HUDEP-2 (cell line): ENCODE measurements at regions not wholly inside any gene's neighbourhood (a gene's known extent, or its start where the extent isn't known, plus 50 kb on each side); places are given as distances from the start of the nearest gene placed in this dataset.

Source experiments
- DNase-seq, 76 experiments: peaks; one replicate each; lab custom pipeline; 2025; ENCODE audit not compliant: unreplicated experiment in 76 of 76; lab: John Stamatoyannopoulos, UW

- no peak for DNase-seq
Observed at GRCh38 chr7:51482976-51483375, 166.4 kb upstream of the COBL start.

DNA sequence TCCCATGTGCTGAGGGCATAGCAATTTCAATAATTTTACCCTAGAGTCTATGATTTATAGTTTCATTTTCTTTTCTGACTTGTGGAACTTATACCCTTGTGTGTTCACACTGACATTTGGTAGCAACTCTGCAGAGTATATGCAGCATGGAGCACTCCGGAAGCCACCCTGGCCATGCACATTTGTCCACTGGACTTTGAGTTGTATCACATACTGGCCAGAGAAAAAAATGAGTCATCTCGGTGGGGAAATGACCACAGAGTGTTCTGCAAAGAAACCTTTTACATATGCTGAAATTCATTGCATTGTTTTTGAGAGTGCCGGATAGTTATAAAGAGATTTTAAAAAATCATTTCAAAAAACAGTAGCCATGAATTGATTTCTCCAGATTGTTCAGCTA is 164.8 kb upstream of the COBL start:
- no peak for DNase-seq

- no peak for DNase-seq
Observed at GRCh38 chr7:51477819-51478218, 161.2 kb upstream of the COBL start.

DNA sequence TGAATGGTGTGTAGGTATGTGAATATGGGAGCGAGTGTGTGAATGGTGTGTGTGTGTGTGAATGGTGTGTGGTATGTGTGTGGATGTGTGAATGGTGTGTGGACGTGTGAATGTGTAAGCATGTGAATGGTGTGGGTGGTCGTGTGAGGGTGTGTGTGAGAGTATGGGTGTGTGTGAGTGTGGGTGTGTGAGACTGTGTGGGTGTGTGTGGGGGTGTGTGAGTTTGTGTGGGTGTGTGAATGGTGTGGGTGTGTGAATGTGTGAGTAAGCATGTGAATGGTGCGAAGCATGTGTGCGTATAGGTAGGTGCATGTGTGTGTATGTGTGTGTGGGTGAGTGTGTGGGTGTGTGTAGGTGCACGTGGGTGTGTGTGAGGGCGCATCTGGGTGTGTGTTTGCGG is 160.7 kb upstream of the COBL start:
- no peak for DNase-seq

DNA sequence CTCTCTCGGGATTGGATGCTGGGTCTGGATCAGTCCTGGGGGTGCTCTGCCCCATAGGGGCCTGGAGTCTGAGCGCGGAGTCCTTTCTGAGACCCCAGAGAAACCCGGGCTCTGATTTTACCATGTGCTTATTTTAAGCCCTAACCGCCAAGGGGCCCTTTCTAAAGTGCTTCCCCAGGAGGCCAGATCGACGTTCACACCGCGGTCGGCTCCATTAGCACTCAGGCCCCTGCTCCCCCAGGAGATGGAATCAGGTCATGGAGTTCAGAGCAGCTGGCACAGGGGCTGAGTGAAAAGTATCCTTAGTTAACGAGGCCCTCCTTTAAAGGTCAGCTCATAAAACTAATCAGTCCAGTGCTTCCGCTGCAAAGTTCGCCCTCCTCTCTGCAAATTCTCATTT is 159.4 kb upstream of the COBL start:
- no peak for DNase-seq

DNA sequence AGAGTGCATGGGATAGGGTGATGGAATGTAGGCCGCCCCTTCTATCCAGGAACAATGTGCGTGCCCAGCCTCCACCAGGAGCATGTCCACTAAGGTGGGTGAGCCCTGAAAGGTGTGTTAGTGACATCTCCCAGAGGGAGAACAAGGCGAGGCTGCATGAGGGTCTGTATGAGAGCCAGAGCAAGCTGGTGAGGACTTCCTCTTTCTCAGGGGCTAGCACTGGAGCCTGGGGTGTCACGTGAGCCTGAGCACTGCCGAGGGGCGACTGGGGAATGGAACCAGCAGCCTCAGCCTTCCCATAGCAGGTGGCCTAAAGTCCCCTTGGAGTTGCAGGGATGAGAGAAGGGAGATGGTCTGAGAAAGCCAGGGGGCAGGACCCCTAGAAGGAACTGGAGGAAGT is 156.3 kb upstream of the COBL start:
- DNase-seq = no peak

GRCh38 chr7:51471981-51472296 is 155.3 kb upstream of the COBL start:
- no peak for DNase-seq

- DNase-seq = no peak
Observed at GRCh38 chr7:51471210-51471980, 154.8 kb upstream of the COBL start.

DNA sequence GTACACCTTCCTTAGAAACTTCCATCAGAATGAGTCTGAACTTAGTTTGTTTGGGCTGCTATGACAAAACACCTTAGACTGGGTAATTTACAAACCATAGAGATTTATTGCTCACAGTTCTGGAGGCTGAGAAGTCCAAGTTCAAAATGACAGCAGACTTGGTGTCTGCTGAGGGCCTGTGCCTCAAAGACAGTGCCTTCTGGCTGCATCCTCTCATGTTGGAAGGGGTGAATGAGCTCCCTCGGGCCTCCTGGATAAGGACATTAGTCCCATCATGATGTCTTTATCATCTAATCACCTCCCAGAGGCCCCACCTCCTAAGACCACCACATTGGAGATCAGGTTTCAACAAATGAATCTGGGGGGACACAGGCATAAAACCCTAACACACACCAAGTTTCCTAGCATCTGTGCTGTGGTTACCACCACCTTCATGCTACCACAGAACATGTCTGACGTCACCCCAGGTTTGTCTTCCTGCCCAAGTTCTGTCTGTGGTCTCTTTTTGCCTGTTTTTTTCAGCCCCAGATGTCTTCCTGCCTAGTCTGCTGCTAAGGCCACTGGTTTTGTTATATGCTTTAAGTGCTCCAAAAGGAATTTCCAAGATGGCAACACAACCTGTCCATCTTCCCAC is 150.9 kb upstream of the COBL start:
- DNase-seq = no peak

- DNase-seq = no peak
Observed at GRCh38 chr7:51459809-51460208, 143.2 kb upstream of the COBL start.

- DNase-seq = no peak
Observed at GRCh38 chr7:51458693-51459092, 142.1 kb upstream of the COBL start.

DNA sequence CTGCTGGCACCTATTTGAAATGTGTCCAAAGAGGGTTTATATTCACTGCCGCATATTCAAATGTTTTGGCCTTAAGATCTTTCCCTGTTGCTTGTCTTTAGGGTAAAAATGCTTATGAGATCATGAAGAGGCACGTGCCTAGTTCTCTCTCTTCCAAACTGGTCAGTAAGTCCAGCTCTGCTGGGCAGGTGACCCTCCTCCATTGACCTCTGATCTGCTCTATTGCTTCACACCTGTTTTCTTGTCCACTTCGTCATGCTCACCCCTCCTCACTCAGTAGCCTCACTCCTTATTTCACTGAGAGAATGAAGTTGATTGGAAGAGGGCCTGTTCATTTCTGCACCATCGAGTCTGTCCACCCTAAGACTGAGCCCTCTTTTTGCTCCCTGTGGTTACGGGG is 140.5 kb upstream of the COBL start:
- DNase-seq = no peak

- no peak for DNase-seq
Observed at GRCh38 chr7:51456431-51457060, 139.9 kb upstream of the COBL start.

DNA sequence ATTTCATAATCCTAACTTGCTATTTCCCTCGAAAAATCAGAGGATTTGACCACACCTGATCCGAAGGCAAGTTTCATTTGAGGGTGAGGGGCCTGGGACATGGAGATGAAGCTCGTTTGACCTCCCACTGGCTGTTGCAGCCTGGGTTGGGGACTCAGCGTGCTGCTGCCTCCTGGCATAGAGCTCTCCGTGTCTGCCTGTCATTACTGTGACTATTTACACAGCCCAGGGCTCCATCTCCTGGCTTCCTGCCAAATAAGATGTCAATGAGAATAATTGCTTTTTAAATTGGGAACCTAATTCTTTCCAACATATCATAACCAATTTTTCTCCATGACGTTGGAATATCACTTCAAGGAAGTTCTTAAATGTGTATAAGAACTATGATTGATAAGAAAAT is 139.3 kb upstream of the COBL start:
- no peak for DNase-seq

GRCh38 chr7:51455513-51455912 is 138.9 kb upstream of the COBL start:
- DNase-seq = no peak

DNA sequence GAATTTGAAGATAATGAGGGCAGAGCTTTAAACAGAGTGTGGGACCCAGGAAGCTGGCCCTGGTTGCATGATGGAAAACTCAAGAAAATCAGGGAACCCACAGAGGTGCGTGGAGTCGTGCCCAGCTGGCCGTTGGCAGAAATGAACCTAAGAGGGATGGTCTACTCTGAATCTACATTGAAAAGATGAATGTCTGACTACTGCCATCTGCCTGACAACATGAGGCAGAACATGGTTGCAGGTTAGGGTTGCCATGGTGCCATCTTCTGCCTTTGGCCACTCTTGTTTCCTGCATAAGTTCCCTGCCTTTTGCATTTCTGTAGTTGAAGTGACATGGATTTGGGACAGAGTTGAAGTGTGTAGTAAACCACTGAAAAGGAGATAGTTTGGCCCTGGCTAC is 138.5 kb upstream of the COBL start:
- peak in 1 of 76 experiments; percentile 7 for DNase-seq

DNA sequence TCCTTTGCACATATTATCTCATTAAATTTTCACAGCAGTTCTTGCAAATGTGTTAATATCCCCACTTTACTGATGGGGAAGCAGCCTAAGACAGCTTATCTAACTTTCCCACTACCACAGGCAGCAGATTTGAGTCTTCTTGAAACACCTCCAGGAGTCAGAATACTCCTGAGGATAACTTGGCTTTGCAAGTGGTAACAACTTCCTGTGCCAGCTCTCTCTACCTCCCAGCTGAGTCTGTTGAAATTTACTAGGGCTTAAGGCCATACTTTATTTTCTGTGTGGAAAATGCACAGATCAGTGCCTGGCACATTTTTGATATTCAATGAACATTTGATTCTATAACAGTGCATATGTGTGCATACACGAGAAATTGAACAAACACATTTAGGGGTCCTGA is 136.1 kb upstream of the COBL start:
- no peak for DNase-seq

GRCh38 chr7:51451751-51452476 is 135.3 kb upstream of the COBL start:
- DNase-seq = no peak

- no peak for DNase-seq
Observed at GRCh38 chr7:51450541-51450940, 133.9 kb upstream of the COBL start.

DNA sequence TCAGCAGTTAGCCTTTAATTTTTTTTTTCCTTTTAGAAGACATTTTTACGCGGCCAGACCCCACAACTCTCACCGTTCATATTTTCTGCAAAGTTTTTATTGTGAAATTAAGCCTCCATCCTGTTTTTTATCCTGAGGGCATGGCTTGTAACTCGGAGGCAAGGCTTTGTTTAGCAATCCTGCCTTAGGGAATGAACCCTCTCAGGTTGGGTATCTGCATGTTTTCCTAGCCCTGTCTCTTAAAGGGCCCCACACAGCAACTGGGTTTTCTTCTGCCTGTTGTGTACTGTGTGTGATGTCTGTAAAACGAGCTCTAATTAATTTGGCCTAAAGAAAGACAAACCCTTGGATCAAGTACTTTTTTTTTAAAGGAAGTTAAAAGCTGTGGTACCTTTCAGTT is 130.2 kb upstream of the COBL start:
- DNase-seq = no peak

DNA sequence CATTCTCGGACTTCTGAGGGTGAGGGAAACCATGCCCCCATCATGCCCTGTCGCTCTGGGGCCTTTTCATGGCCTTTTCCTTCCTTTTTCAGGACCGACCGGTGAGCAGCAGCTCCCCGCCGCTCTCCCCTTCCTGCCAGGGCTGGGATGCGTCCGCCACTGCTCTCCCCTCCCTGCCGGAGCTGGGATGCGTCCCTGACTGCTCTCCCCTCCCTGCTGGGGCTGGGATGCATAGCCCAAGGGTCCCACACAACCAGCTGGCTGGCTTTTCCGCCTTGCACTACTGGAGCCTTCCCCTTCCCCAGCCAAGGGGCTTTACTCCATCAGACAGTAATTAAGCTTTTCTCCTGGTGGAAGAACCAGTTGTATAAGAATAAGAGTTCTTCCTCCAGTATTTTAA is 129.7 kb upstream of the COBL start:
- no peak for DNase-seq

GRCh38 chr7:51444936-51445335 is 128.3 kb upstream of the COBL start:
- no peak for DNase-seq
